Left lung (tissue), 4 donors: ENCODE measurements at regions not wholly inside any gene's neighbourhood (a gene's known extent, or its start where the extent isn't known, plus 50 kb on each side); places are given as distances from the start of the nearest gene placed in this dataset.

Experiments
- ATAC-seq: fragments of 200-7000 bp; cut with Tn5 transposase; one replicate; pipeline ENCODE4 v1.9.1; 2020; ENCODE audit warnings: moderate library complexity
- DNase-seq, 4 donors: peaks; one replicate each; pipeline ENCODE4 v3.0.0-alpha.2; 2013 to 2020
- H3K27ac ChIP-seq, 2 donors: fragments of 200-600 bp; sonication (generic) in 1 of 2; one replicate each; pipeline versions ENCODE4 v1.5.0 to v1.8.0; 2020 to 2021
- H3K27me3 ChIP-seq, 2 donors: fragments of 200-600 bp; sonication (generic) in 1 of 2; one replicate each; pipeline versions ENCODE4 v1.5.0 to v1.8.0; 2020 to 2021
- H3K36me3 ChIP-seq, 2 donors: fragments of 200-600 bp; sonication (generic) in 1 of 2; one replicate each; pipeline versions ENCODE4 v1.5.0 to v1.8.0; 2020 to 2021
- H3K4me1 ChIP-seq, 2 donors: fragments of 200-600 bp; one replicate each; pipeline ENCODE4 v1.8.0; 2021
- H3K4me3 ChIP-seq, 2 donors: fragments of 200-600 bp; sonication (generic) in 1 of 2; one replicate each; pipeline versions ENCODE4 v1.5.0 to v1.8.0; 2020 to 2021; ENCODE audit warnings: mild to moderate bottlenecking in 1 of 2
- H3K9me3 ChIP-seq, 2 donors: fragments of 200-600 bp; sonication (generic) in 1 of 2; one replicate each; pipeline versions ENCODE4 v1.5.0 to v1.8.0; 2020 to 2021
- CTCF ChIP-seq, 2 donors: fragments of 200-600 bp; sonication (generic) in 1 of 2; IDR thresholded peaks; one replicate each; pipeline versions ENCODE4 v1.5.0 to v1.8.0; 2021; ENCODE audit warnings: antibody characterized with exemption in 2 of 2
- intact Hi-C, 2 donors: fragments of 100-400 bp; cut with DNase I; formaldehyde crosslinking; loops; one replicate each; pipeline versions ENCODE4 v1.11.2 to v1.14.2; 2022
- donor health status: DM: no; HTN: yes; CAD: no.
- donor health status: DM: no; HTN: no; CAD: no.

GRCh38 chr1:219506936-219507335 lies 106.0 kb downstream of the ZC3H11B start:
- TF ChIP-seq CTCF (IDR thresholded peaks at IDR 0.05), result no peak
- no peaks in the 10 kb centered on the region for H3K9me3 ChIP-seq
- no peak for ATAC-seq
- peak in 2 of 4 donors; percentile 43 for DNase-seq
- no peak overlapping the region for H3K27ac ChIP-seq
- no peaks in the 10 kb centered on the region for H3K27me3 ChIP-seq
- intact Hi-C loops, result no loop called here
- no peaks in the 10 kb centered on the region for H3K36me3 ChIP-seq
- no peaks in the 10 kb centered on the region for H3K4me1 ChIP-seq
- no peak overlapping the region for H3K4me3 ChIP-seq

- TF ChIP-seq CTCF (IDR thresholded peaks at IDR 0.05), result no peak
- Histone ChIP-seq H3K27ac (no peak overlapping the region), H3K4me1 (no peaks in the 10 kb centered on the region), H3K27me3 (no peaks in the 10 kb centered on the region), H3K4me3 (no peak overlapping the region), H3K36me3 (no peaks in the 10 kb centered on the region), H3K9me3 (no peaks in the 10 kb centered on the region)
- intact Hi-C loops, result no loop called here
- DNase-seq (peak in 1 of 4 donors; percentile 28), ATAC-seq (no peak)
These were observed 106.4 kb downstream of the ZC3H11B start for GRCh38 chr1:219506473-219506899.

GRCh38 chr1:219505886-219506285 lies 107.0 kb downstream of the ZC3H11B start:
- TF ChIP-seq CTCF (IDR thresholded peaks at IDR 0.05), result no peak
- ATAC-seq, result no peak
- Histone ChIP-seq H3K4me3 (no peak overlapping the region), H3K27ac (no peak overlapping the region), H3K9me3 (no peaks in the 10 kb centered on the region), H3K36me3 (no peaks in the 10 kb centered on the region), H3K27me3 (no peaks in the 10 kb centered on the region), H3K4me1 (no peaks in the 10 kb centered on the region)
- DNase-seq, result no peak
- intact Hi-C loops, result no loop called here

- intact Hi-C loops, result no loop called here
- Histone ChIP-seq H3K4me1 (no peaks in the 10 kb centered on the region), H3K27me3 (no peaks in the 10 kb centered on the region), H3K36me3 (no peaks in the 10 kb centered on the region), H3K4me3 (no peak overlapping the region), H3K27ac (no peak overlapping the region), H3K9me3 (no peaks in the 10 kb centered on the region)
- ATAC-seq (no peak), DNase-seq (no peak)
- TF ChIP-seq CTCF (IDR thresholded peaks at IDR 0.05), result no peak
These were observed 109.3 kb downstream of the ZC3H11B start for GRCh38 chr1:219503604-219504003.

- no peak overlapping the region for H3K4me3 ChIP-seq
- no peak for TF ChIP-seq CTCF (IDR thresholded peaks at IDR 0.05)
- H3K27me3 ChIP-seq, result no peaks in the 10 kb centered on the region
- DNase-seq (no peak), ATAC-seq (no peak)
- no peaks in the 10 kb centered on the region for H3K36me3 ChIP-seq
- H3K9me3 ChIP-seq, result no peaks in the 10 kb centered on the region
- no peaks in the 10 kb centered on the region for H3K4me1 ChIP-seq
- H3K27ac ChIP-seq, result no peak overlapping the region
- intact Hi-C loops, result no loop called here
These were observed 112.5 kb downstream of the ZC3H11B start for GRCh38 chr1:219500327-219500897.
